SK-N-MC (cell line): ENCODE measurements at regions not wholly inside any gene's neighbourhood (a gene's known extent, or its start where the extent isn't known, plus 50 kb on each side); places are given as distances from the start of the nearest gene placed in this dataset.

Experiments
- EZH2 ChIP-seq: fragments of 200-600 bp; sonication (generic); IDR thresholded peaks from one replicate; pipeline ENCODE4 v1.6.1; 2017; ENCODE audit warnings: antibody characterized with exemption
- POLR2AphosphoS5 ChIP-seq: IDR thresholded peaks from 2 replicates; pipeline ENCODE4 v1.6.1; 2012; ENCODE audit warnings: mild to moderate bottlenecking, low read depth, low read length, borderline replicate concordance

GRCh38 chr3:79983118-79983517 lies 215.3 kb upstream of the ROBO1 start:
- TF ChIP-seq EZH2 (no peak), POLR2AphosphoS5 (no peak)
